B cell (primary cell): ENCODE measurements at regions not wholly inside any gene's neighbourhood (a gene's known extent, or its start where the extent isn't known, plus 50 kb on each side); places are given as distances from the start of the nearest gene placed in this dataset.
A peak's percentile ranks its signal among the peaks of the same experiment; 100 is the strongest.

Experiments
- ATAC-seq: fragments of 200-7000 bp; cut with Tn5 transposase; one replicate; pipeline ENCODE4 v1.10.0; 2021; ENCODE audit warnings: low read depth, mild to moderate bottlenecking, moderate number of reproducible peaks, moderate library complexity
- CTCF ChIA-PET: fragments of 350-600 bp; sonication (Branson Sonifier 250); formaldehyde crosslinking; loops from one replicate; lab custom pipeline; 2021; ENCODE audit warnings: antibody characterized with exemption, inconsistent platforms; lab: Charles Lee
- POLR2A ChIA-PET: fragments of 350-600 bp; sonication (Branson Sonifier 250); formaldehyde crosslinking; loops from one replicate; lab custom pipeline; 2021; ENCODE audit warnings: antibody characterized with exemption; lab: Charles Lee
- DNase-seq: peaks from one replicate; pipeline ENCODE4 v3.0.0; 2013
- H2AFZ ChIP-seq: 2 replicates; pipeline ENCODE4 v1.6.1; 2012; ENCODE audit warnings: mild to moderate bottlenecking, low read depth, low read length; ENCODE audit not compliant: insufficient read depth, poor library complexity, severe bottlenecking
- H3K27ac ChIP-seq, 2 donors: 1 replicate in 1 of 2; 2 replicates in 1 of 2; pipeline ENCODE4 v1.5.1; 2012 to 2013; ENCODE audit warnings: low read length in 2 of 2, mild to moderate bottlenecking in 2 of 2, moderate library complexity in 1 of 2
- H3K27me3 ChIP-seq, 4 experiments: fragments of 200-600 bp in 1 of 4; sonication (generic) in 1 of 4; replicated peaks in 1 of 4; 1 replicate in 2 of 4; 2 replicates in 2 of 4; pipeline versions ENCODE4 v1.6.1 to v1.7.0; 2013 to 2016; ENCODE audit warnings: low read length in 3 of 4, mild to moderate bottlenecking in 2 of 4, mixed read lengths in 1 of 4, moderate library complexity in 1 of 4; ENCODE audit not compliant: insufficient read depth in 4 of 4, control insufficient read depth in 3 of 4; ENCODE audit errors: control extremely low read depth in 1 of 4
- H3K36me3 ChIP-seq, 2 experiments: replicated peaks in 1 of 2; 1 replicate in 1 of 2; 2 replicates in 1 of 2; pipeline versions ENCODE4 v1.6.1 to v1.7.1; 2013; ENCODE audit warnings: low read length in 1 of 2; ENCODE audit not compliant: insufficient read depth in 2 of 2, control insufficient read depth in 1 of 2; ENCODE audit errors: control extremely low read depth in 1 of 2, extremely low read depth in 1 of 2
- H3K4me1 ChIP-seq, 2 donors: fragments of 200-600 bp in 1 of 2; sonication (generic) in 1 of 2; 1 replicate in 1 of 2; 2 replicates in 1 of 2; pipeline versions ENCODE4 v1.5.1 to v1.6.1; 2013 to 2017; ENCODE audit warnings: low read length in 2 of 2; ENCODE audit not compliant: control insufficient read depth in 2 of 2, insufficient read depth in 2 of 2
- H3K4me2 ChIP-seq: replicated peaks from 2 replicates; pipeline ENCODE3; 2012; ENCODE audit warnings: mild to moderate bottlenecking, low read depth, low read length; ENCODE audit not compliant: poor library complexity, severe bottlenecking
- H3K4me3 ChIP-seq, 5 experiments: fragments of 200-600 bp in 1 of 5; sonication (generic) in 1 of 5; 1 replicate in 3 of 5; 2 replicates in 2 of 5; pipeline versions ENCODE4 v1.5.1 to v1.7.0; 2011 to 2016; ENCODE audit warnings: low read length in 4 of 5, mild to moderate bottlenecking in 4 of 5, low read depth in 2 of 5, control low read depth in 1 of 5, moderate library complexity in 1 of 5; ENCODE audit not compliant: insufficient read depth in 1 of 5; ENCODE audit errors: control extremely low read depth in 1 of 5, extremely low read depth in 1 of 5
- H3K79me2 ChIP-seq: fragments of 200-600 bp; sonication (generic); one replicate; pipeline ENCODE4 v1.6.0; 2016; ENCODE audit warnings: low read length; ENCODE audit not compliant: control insufficient read depth, insufficient read depth
- H3K9ac ChIP-seq: fragments of 200-600 bp; sonication (generic); 2 replicates; pipeline ENCODE4 v1.6.1; 2017; ENCODE audit warnings: mild to moderate bottlenecking, low read length, moderate library complexity
- H3K9me3 ChIP-seq, 3 donors: one replicate each; pipeline versions ENCODE4 v1.6.1 to v1.7.1; 2013; ENCODE audit warnings: low read length in 2 of 3; ENCODE audit not compliant: control insufficient read depth in 2 of 3, insufficient read depth in 1 of 3; ENCODE audit errors: control extremely low read depth in 1 of 3
- H4K20me1 ChIP-seq: 2 replicates; pipeline ENCODE4 v1.6.0; 2012; ENCODE audit warnings: mild to moderate bottlenecking, low read length; ENCODE audit not compliant: insufficient read depth, control insufficient read depth, poor library complexity, severe bottlenecking
- H3K27ac Mint-ChIP-seq: one replicate; pipeline ENCODE4 v1.8.0; 2021; ENCODE audit warnings: mixed read lengths
- H3K27me3 Mint-ChIP-seq: one replicate; pipeline ENCODE4 v1.8.0; 2021; ENCODE audit warnings: mixed read lengths
- H3K4me1 Mint-ChIP-seq: one replicate; pipeline ENCODE4 v1.8.0; 2021; ENCODE audit warnings: mixed read lengths
- H3K4me3 Mint-ChIP-seq: one replicate; pipeline ENCODE4 v1.8.0; 2021; ENCODE audit warnings: mixed read lengths
- H3K9me3 Mint-ChIP-seq: one replicate; pipeline ENCODE4 v1.8.0; 2022; ENCODE audit warnings: mixed read lengths; ENCODE audit not compliant: insufficient read depth
- EZH2 ChIP-seq: IDR thresholded peaks from 2 replicates; pipeline ENCODE4 v1.6.1; 2012; ENCODE audit warnings: borderline replicate concordance, low read depth, mild to moderate bottlenecking, moderate library complexity, low read length; ENCODE audit not compliant: insufficient read depth, poor library complexity, severe bottlenecking
- WGBS: methylation state at CpG from one replicate; pipeline ENCODE4 v1.1.5; 2013; ENCODE audit warnings: missing lambda C conversion rate; ENCODE audit not compliant: insufficient coverage; 5-methylcytosine and 5-hydroxymethylcytosine counted together
- intact Hi-C: fragments of 100-400 bp; cut with micrococcal nuclease; formaldehyde crosslinking; loops from one replicate; pipeline ENCODE4 v1.10.0; 2022
- TF ChIP-seq, protein P1 (sequence below): fragments of 200-600 bp; IDR thresholded peaks from one replicate; pipeline ENCODE4 v1.8.0; 2022; ENCODE audit warnings: antibody characterized with exemption, mild to moderate bottlenecking

DNA sequence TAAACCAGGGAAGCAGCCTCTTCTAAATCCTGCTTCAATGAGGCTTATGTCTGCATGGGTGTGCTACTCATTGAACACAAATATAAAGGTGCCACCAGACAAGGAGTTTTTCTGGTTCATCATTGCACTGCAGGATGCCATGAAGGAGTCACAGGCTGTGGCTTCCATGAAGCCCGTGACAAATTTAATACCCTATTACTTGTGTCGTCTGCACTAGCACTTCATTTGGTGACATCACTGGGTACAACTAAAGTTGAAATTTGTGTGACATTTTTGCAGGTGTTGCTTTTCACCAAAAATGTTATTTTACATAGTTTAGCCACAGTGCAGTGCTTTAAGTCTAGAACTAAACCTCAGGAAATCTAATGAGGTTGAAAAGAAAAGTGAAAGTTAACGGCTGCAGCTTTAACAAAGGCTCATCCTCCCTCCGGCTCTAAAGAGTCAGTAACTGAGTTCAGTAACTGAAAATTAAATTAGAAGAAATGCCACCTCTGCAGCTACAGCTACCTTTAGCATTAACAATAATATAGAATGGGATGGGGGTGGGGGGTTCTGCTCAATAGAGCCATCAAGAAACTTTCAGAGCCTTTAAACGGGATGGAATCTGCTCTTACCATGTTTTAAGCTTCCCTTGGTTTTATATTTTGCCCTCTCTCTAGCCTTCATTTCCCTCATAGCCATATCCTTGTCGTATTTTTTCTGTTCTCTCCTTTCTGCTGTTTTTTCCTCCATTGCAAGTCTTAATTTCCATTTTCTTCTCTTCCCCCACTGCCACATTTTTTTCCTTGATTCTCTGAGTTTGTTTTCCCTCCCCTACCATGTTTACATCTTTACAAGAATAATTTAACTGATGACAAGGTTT is 233.8 kb upstream of the TMEM161B start:
- H4K20me1 ChIP-seq, result no peaks in the 10 kb centered on the region
- H3K27me3 ChIP-seq, result peaks cover 0 to 8% (median 0%) of the 10 kb centered on the region in 4 experiments
- DNase-seq (peak; percentile 27), ATAC-seq (peak; percentile 33)
- H3K79me2 ChIP-seq, result no peaks in the 10 kb centered on the region
- WGBS, result 29% methylated on average over 3 of the region's 6 CpGs
- ChIA-PET POLR2A (no interaction called here), CTCF (no interaction called here)
- H3K9me3 Mint-ChIP-seq, result no peaks in the 10 kb centered on the region
- no peaks in the 10 kb centered on the region for H3K9me3 ChIP-seq
- H3K9ac ChIP-seq, result peak overlapping the region; percentile 77
- peak overlapping the region; percentile 66 for H3K27ac Mint-ChIP-seq
- peaks cover 22% of the 10 kb centered on the region for H3K27me3 Mint-ChIP-seq
- peak overlapping the region; percentile 70 for H3K4me2 ChIP-seq
- H3K27ac ChIP-seq, result peak overlapping the region in 1 of 2 donors; percentile 64
- peak overlapping the region; percentile 45 to 78 (median 71) for H3K4me3 ChIP-seq
- intact Hi-C loops, result no loop called here
- H3K4me1 ChIP-seq, result peaks cover 3 to 5% of the 10 kb centered on the region in 2 donors
- peaks cover 17% of the 10 kb centered on the region for H3K4me1 Mint-ChIP-seq
- no peaks in the 10 kb centered on the region for H3K36me3 ChIP-seq
- peak overlapping the region; percentile 93 for H3K4me3 Mint-ChIP-seq
- H2AFZ ChIP-seq, result peak overlapping the region; percentile 90
- TF ChIP-seq, protein P1, sequence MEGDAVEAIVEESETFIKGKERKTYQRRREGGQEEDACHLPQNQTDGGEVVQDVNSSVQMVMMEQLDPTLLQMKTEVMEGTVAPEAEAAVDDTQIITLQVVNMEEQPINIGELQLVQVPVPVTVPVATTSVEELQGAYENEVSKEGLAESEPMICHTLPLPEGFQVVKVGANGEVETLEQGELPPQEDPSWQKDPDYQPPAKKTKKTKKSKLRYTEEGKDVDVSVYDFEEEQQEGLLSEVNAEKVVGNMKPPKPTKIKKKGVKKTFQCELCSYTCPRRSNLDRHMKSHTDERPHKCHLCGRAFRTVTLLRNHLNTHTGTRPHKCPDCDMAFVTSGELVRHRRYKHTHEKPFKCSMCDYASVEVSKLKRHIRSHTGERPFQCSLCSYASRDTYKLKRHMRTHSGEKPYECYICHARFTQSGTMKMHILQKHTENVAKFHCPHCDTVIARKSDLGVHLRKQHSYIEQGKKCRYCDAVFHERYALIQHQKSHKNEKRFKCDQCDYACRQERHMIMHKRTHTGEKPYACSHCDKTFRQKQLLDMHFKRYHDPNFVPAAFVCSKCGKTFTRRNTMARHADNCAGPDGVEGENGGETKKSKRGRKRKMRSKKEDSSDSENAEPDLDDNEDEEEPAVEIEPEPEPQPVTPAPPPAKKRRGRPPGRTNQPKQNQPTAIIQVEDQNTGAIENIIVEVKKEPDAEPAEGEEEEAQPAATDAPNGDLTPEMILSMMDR, result no peak
- no peak for TF ChIP-seq EZH2

DNA sequence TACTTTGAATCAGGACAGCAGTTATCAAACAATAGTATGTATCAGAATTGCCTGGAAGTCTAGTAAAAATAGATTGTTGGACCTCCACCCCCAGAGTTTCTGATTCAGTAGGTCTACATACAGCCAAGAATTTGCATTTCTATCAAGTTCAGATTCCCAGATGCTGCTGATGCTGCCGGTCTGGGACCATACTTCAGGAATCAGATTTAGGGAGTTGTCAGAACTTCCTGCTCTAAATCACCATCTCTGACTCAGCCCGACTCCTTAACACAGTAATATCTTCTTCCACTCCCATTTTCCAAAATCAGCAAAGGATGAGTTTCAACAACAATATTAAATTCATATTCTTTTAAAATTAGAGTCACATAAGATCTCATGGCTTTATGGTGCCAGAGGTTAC is 227.2 kb upstream of the TMEM161B start:
- Mint-ChIP-seq H3K4me3 (no peak overlapping the region), H3K27ac (no peak overlapping the region), H3K27me3 (peaks cover 27% of the 10 kb centered on the region), H3K9me3 (no peaks in the 10 kb centered on the region), H3K4me1 (no peaks in the 10 kb centered on the region)
- Histone ChIP-seq H3K4me1 (no peaks in the 10 kb centered on the region), H2AFZ (no peak overlapping the region), H3K9me3 (no peaks in the 10 kb centered on the region), H3K79me2 (no peaks in the 10 kb centered on the region), H3K4me2 (no peak overlapping the region), H3K36me3 (no peaks in the 10 kb centered on the region), H3K27me3 (peaks cover 0 to 3% (median 0%) of the 10 kb centered on the region in 4 experiments), H4K20me1 (no peaks in the 10 kb centered on the region), H3K4me3 (no peak overlapping the region), H3K9ac (no peak overlapping the region), H3K27ac (no peak overlapping the region)
- TF ChIP-seq, protein P1, result no peak
- ATAC-seq (no peak), DNase-seq (no peak)
- ChIA-PET CTCF (no interaction called here), POLR2A (no interaction called here)
- 100% methylated on average over 1 of the region's 2 CpGs for WGBS
- intact Hi-C loops, result no loop called here
